Sigmoid colon (tissue), 6 donors: ENCODE measurements at regions not wholly inside any gene's neighbourhood (a gene's known extent, or its start where the extent isn't known, plus 50 kb on each side); places are given as distances from the start of the nearest gene placed in this dataset.

ENCODE experiments used
- DNase-seq: peaks from one replicate; pipeline ENCODE4 v3.0.0-alpha.2; 2019
- H3K27ac ChIP-seq, 4 donors: fragments of 200-600 bp; sonication (generic); one replicate each; pipeline ENCODE4 v1.5.1; 2016 to 2019; ENCODE audit warnings: mild to moderate bottlenecking in 1 of 4
- H3K27me3 ChIP-seq, 3 donors: fragments of 200-600 bp; sonication (generic); one replicate each; pipeline ENCODE4 v1.5.1; 2019; ENCODE audit warnings: mild to moderate bottlenecking in 1 of 3
- H3K36me3 ChIP-seq, 4 donors: fragments of 200-600 bp; sonication (generic); one replicate each; pipeline ENCODE4 v1.5.1; 2016 to 2019
- H3K4me1 ChIP-seq, 4 donors: fragments of 200-600 bp; sonication (generic); one replicate each; pipeline ENCODE4 v1.5.1; 2017 to 2019
- H3K4me3 ChIP-seq, 4 donors: fragments of 200-600 bp; sonication (generic); one replicate each; pipeline ENCODE4 v1.5.1; 2017 to 2019; ENCODE audit warnings: mild to moderate bottlenecking in 2 of 4, moderate library complexity in 1 of 4
- H3K9me3 ChIP-seq, 4 donors: fragments of 200-600 bp in 3 of 4; sonication (generic) in 3 of 4; one replicate each; pipeline versions ENCODE4 v1.5.1 to v1.6.1; 2013 to 2019
- EP300 ChIP-seq, 4 donors: sonication (generic); formaldehyde crosslinking; IDR thresholded peaks; one replicate each; pipeline ENCODE4 v1.6.1; 2017; ENCODE audit warnings: antibody characterized with exemption in 4 of 4
- POLR2A ChIP-seq, 2 donors: fragments of 450-650 bp; IDR thresholded peaks; one replicate each; pipeline ENCODE4 v1.6.1; 2016; ENCODE audit warnings: antibody characterized with exemption in 2 of 2, mild to moderate bottlenecking in 2 of 2, moderate library complexity in 2 of 2
- POLR2AphosphoS5 ChIP-seq, 4 donors: sonication (generic); formaldehyde crosslinking; IDR thresholded peaks; one replicate each; pipeline ENCODE4 v1.6.1; 2017; ENCODE audit warnings: antibody characterized with exemption in 4 of 4
- WGBS, 2 donors: extraction: QIAGEN DNeasy Blood & Tissue Kit; methylation state at CpG; one replicate each; pipeline ENCODE4 v1.1.7; 2013; 5-methylcytosine and 5-hydroxymethylcytosine counted together
- intact Hi-C: fragments of 100-400 bp; cut with DNase I; formaldehyde crosslinking; loops from one replicate; pipeline ENCODE4 v1.15.1; 2023
- TF ChIP-seq, protein P1 (sequence below), 4 experiments: fragments of 450-650 bp in 3 of 4; fragments of 200-600 bp in 1 of 4; IDR thresholded peaks; one replicate each; pipeline ENCODE4 v1.5.1; 2016 to 2019; ENCODE audit warnings: antibody characterized with exemption in 4 of 4, mild to moderate bottlenecking in 3 of 4, moderate library complexity in 2 of 4
- donor health status: healthy with polysubstance abuse.
- donor health status: healthy.

- H3K27ac ChIP-seq, result no peak overlapping the region
- H3K9me3 ChIP-seq, result no peaks in the 10 kb centered on the region
- 87% methylated on average over 16 of the region's 16 CpGs for WGBS, 2 donors
- no peak overlapping the region for H3K4me3 ChIP-seq
- no peaks in the 10 kb centered on the region for H3K4me1 ChIP-seq
- intact Hi-C loops, result loop anchor here (2.0 kb wide), 1 partner anchor 413 kb away; no protein-coding TSS in a partner anchor
- no peaks in the 10 kb centered on the region for H3K27me3 ChIP-seq
- TF ChIP-seq POLR2AphosphoS5 (IDR thresholded peaks at IDR 0.05) (no peak), POLR2A (IDR thresholded peaks at IDR 0.05) (no peak)
- TF ChIP-seq, protein P1, sequence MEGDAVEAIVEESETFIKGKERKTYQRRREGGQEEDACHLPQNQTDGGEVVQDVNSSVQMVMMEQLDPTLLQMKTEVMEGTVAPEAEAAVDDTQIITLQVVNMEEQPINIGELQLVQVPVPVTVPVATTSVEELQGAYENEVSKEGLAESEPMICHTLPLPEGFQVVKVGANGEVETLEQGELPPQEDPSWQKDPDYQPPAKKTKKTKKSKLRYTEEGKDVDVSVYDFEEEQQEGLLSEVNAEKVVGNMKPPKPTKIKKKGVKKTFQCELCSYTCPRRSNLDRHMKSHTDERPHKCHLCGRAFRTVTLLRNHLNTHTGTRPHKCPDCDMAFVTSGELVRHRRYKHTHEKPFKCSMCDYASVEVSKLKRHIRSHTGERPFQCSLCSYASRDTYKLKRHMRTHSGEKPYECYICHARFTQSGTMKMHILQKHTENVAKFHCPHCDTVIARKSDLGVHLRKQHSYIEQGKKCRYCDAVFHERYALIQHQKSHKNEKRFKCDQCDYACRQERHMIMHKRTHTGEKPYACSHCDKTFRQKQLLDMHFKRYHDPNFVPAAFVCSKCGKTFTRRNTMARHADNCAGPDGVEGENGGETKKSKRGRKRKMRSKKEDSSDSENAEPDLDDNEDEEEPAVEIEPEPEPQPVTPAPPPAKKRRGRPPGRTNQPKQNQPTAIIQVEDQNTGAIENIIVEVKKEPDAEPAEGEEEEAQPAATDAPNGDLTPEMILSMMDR (IDR thresholded peaks at IDR 0.05), result peak; percentile 23 to 43 (median 24)
- no peak for DNase-seq
- H3K36me3 ChIP-seq, result no peaks in the 10 kb centered on the region
Observed at GRCh38 chr6:167485186-167485978, 160.5 kb downstream of the TTLL2 start.

DNA sequence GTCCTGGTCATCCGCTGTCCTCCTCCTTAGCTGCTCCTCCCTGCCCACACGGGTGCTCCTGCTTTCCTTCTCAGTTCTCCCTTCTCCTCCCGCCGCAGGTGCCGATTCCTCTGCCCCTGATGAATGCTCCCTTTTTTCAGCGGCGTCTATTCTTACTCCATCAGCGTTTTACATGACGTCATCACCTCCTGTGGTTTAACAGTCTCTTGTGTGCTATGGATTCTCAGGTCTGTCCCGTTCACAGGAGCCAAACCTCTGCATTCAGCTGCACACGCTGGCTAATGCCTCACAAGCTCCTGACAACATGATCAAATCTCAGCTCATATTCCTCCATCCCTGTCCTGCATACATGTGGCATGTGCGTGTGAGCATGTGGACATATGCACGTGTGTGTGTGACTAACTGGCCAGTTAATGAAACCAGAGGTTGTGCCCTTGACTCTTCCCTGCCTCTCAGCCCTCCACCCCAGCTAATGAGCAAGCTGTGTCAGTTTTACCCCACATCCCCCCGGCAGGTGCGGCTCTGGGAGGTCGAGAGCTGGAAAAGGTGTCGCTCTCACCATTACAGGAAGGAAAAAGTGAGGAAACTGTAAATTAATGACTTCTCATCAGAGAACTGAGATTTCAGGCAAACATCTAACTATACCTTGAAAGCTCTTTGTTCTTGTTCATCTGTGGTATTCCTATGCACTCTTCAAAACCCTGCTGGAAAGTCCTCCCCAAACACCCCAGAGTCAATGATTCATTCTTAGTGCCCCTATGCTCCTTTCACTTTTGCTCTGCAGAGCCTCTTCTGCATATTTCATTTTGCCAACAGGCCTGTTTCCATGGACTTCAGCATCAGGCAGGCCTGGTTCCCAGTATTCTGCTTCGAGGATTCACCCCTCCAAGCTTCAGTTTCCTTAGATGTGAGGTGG lies 163.1 kb downstream of the TTLL2 start:
- intact Hi-C loops, result no loop called here
- Histone ChIP-seq H3K27ac (no peak overlapping the region), H3K4me3 (no peak overlapping the region), H3K27me3 (peaks cover 0 to 10% (median 0%) of the 10 kb centered on the region in 3 donors), H3K4me1 (no peaks in the 10 kb centered on the region), H3K36me3 (no peaks in the 10 kb centered on the region), H3K9me3 (no peaks in the 10 kb centered on the region)
- 80 to 88% methylated on average over 18 of the region's 18 CpGs for WGBS, 2 donors
- TF ChIP-seq POLR2A (IDR thresholded peaks at IDR 0.05) (no peak), EP300 (IDR thresholded peaks at IDR 0.05) (no peak), POLR2AphosphoS5 (IDR thresholded peaks at IDR 0.05) (no peak)
- TF ChIP-seq, protein P1 (IDR thresholded peaks at IDR 0.05), result no peak
- peak; percentile 28 for DNase-seq

GRCh38 chr6:167491438-167492099 lies 166.7 kb downstream of the TTLL2 start:
- Histone ChIP-seq H3K36me3 (no peaks in the 10 kb centered on the region), H3K27me3 (peaks cover 0 to 10% (median 0%) of the 10 kb centered on the region in 3 donors), H3K27ac (no peak overlapping the region), H3K9me3 (no peaks in the 10 kb centered on the region), H3K4me3 (no peak overlapping the region), H3K4me1 (no peaks in the 10 kb centered on the region)
- TF ChIP-seq, protein P1 (IDR thresholded peaks at IDR 0.05), result no peak
- TF ChIP-seq POLR2A (IDR thresholded peaks at IDR 0.05), result no peak
- no peak for TF ChIP-seq EP300 (IDR thresholded peaks at IDR 0.05)
- TF ChIP-seq POLR2AphosphoS5 (IDR thresholded peaks at IDR 0.05), result no peak
- 76 to 83% methylated on average over 12 of the region's 12 CpGs for WGBS, 2 donors
- peak; percentile 6 for DNase-seq
- intact Hi-C loops, result no loop called here

- WGBS, 2 donors, result 62 to 74% methylated on average over 12 of the region's 12 CpGs
- DNase-seq, result peak; percentile 57
- H3K4me3 ChIP-seq, result no peak overlapping the region
- TF ChIP-seq EP300 (IDR thresholded peaks at IDR 0.05), result no peak
- no peaks in the 10 kb centered on the region for H3K4me1 ChIP-seq
- intact Hi-C loops, result no loop called here
- H3K27ac ChIP-seq, result no peak overlapping the region
- peaks cover 0 to 10% (median 0%) of the 10 kb centered on the region in 3 donors for H3K27me3 ChIP-seq
- no peaks in the 10 kb centered on the region for H3K9me3 ChIP-seq
- H3K36me3 ChIP-seq, result no peaks in the 10 kb centered on the region
Observed at GRCh38 chr6:167492100-167492449, 167.2 kb downstream of the TTLL2 start.

- Histone ChIP-seq H3K9me3 (no peaks in the 10 kb centered on the region), H3K27me3 (peaks cover 0 to 10% (median 0%) of the 10 kb centered on the region in 3 donors), H3K4me3 (no peak overlapping the region), H3K27ac (no peak overlapping the region), H3K4me1 (no peaks in the 10 kb centered on the region), H3K36me3 (no peaks in the 10 kb centered on the region)
- TF ChIP-seq POLR2AphosphoS5 (IDR thresholded peaks at IDR 0.05) (no peak), EP300 (IDR thresholded peaks at IDR 0.05) (no peak), POLR2A (IDR thresholded peaks at IDR 0.05) (no peak)
- TF ChIP-seq, protein P1 (IDR thresholded peaks at IDR 0.05), result no peak
- 94 to 96% methylated on average over 3 of the region's 3 CpGs for WGBS, 2 donors
- intact Hi-C loops, result no loop called here
- peak; percentile 8 for DNase-seq
Observed at GRCh38 chr6:167493310-167493709, 168.4 kb downstream of the TTLL2 start.
